H9 (cell line): ENCODE measurements at regions not wholly inside any gene's neighbourhood (a gene's known extent, or its start where the extent isn't known, plus 50 kb on each side); places are given as distances from the start of the nearest gene placed in this dataset.

Source experiments
- DNase-seq: peaks from one replicate; pipeline ENCODE4 v3.0.0-alpha.2; 2017
- H2AFZ ChIP-seq: one replicate; pipeline ENCODE4 v1.6.1; 2013; ENCODE audit warnings: mild to moderate bottlenecking, low read length, control low read depth, moderate library complexity
- H2AK5ac ChIP-seq: 2 replicates; pipeline ENCODE4 v1.6.1; 2013; ENCODE audit warnings: low read length, control low read depth, mixed read lengths; ENCODE audit not compliant: insufficient read length
- H2BK120ac ChIP-seq: one replicate; pipeline ENCODE4 v1.6.1; 2013; ENCODE audit warnings: low read depth, mild to moderate bottlenecking, low read length, control low read depth, inconsistent platforms; ENCODE audit not compliant: poor library complexity, severe bottlenecking
- H2BK12ac ChIP-seq: 2 replicates; pipeline ENCODE4 v1.6.1; 2013; ENCODE audit warnings: low read length, control low read depth, mixed read lengths, low read depth; ENCODE audit not compliant: insufficient read length
- H2BK15ac ChIP-seq: 2 replicates; pipeline ENCODE4 v1.6.1; 2013; ENCODE audit warnings: low read depth, low read length, control low read depth
- H2BK20ac ChIP-seq: one replicate; pipeline ENCODE4 v1.6.1; 2013; ENCODE audit warnings: low read depth, mild to moderate bottlenecking, low read length, control low read depth, inconsistent platforms; ENCODE audit not compliant: poor library complexity, severe bottlenecking
- H2BK5ac ChIP-seq: 2 replicates; pipeline ENCODE4 v1.6.1; 2013; ENCODE audit warnings: low read length, control low read depth, mixed read lengths; ENCODE audit not compliant: insufficient read length
- H3K14ac ChIP-seq: 2 replicates; pipeline ENCODE4 v1.6.1; 2013; ENCODE audit warnings: low read length, control low read depth; ENCODE audit not compliant: insufficient read depth
- H3K18ac ChIP-seq: 2 replicates; pipeline ENCODE4 v1.6.1; 2013; ENCODE audit warnings: low read depth, mild to moderate bottlenecking, mixed read lengths, low read length, control low read depth; ENCODE audit not compliant: insufficient read length
- H3K23ac ChIP-seq: 2 replicates; pipeline ENCODE4 v1.6.1; 2013; ENCODE audit warnings: low read length, control low read depth, mixed read lengths, low read depth; ENCODE audit not compliant: insufficient read length
- H3K23me2 ChIP-seq: 2 replicates; pipeline ENCODE4 v1.6.1; 2013; ENCODE audit warnings: low read depth, mild to moderate bottlenecking, mixed read lengths, low read length, control low read depth; ENCODE audit not compliant: insufficient read length, poor library complexity, severe bottlenecking
- H3K27ac ChIP-seq: 2 replicates; pipeline ENCODE4 v1.5.1; 2013; ENCODE audit warnings: low read length, control low read depth, mixed read lengths, low read depth; ENCODE audit not compliant: insufficient read length
- H3K27me3 ChIP-seq: 2 replicates; pipeline ENCODE4 v1.6.1; 2013; ENCODE audit warnings: low read length, control low read depth, inconsistent platforms; ENCODE audit not compliant: insufficient read depth
- H3K4ac ChIP-seq: 2 replicates; pipeline ENCODE4 v1.6.1; 2013; ENCODE audit warnings: low read depth, mild to moderate bottlenecking, control low read depth, inconsistent platforms, low read length, moderate library complexity
- H3K4me1 ChIP-seq: 2 replicates; pipeline ENCODE4 v1.6.1; 2013; ENCODE audit warnings: low read length, control low read depth, inconsistent platforms; ENCODE audit not compliant: insufficient read depth
- H3K4me2 ChIP-seq: 2 replicates; pipeline ENCODE4 v1.6.1; 2013; ENCODE audit warnings: low read length, control low read depth, mixed read lengths; ENCODE audit not compliant: insufficient read length, insufficient read depth
- H3K56ac ChIP-seq: 2 replicates; pipeline ENCODE4 v1.6.1; 2013; ENCODE audit warnings: low read depth, mild to moderate bottlenecking, mixed read lengths, low read length, control low read depth; ENCODE audit not compliant: insufficient read length
- H3K79me1 ChIP-seq: 2 replicates; pipeline ENCODE4 v1.6.1; 2013; ENCODE audit warnings: low read depth, mild to moderate bottlenecking, moderate library complexity, low read length, control low read depth, inconsistent platforms; ENCODE audit not compliant: insufficient read depth, poor library complexity, severe bottlenecking
- H3K79me2 ChIP-seq: 2 replicates; pipeline ENCODE4 v1.6.1; 2013; ENCODE audit warnings: low read length, control low read depth, inconsistent platforms; ENCODE audit not compliant: insufficient read depth
- H3K9ac ChIP-seq: 2 replicates; pipeline ENCODE4 v1.6.1; 2013; ENCODE audit warnings: low read length, control low read depth, mixed read lengths; ENCODE audit not compliant: insufficient read length; ENCODE audit errors: extremely low read depth
- H3K9me3 ChIP-seq: one replicate; pipeline ENCODE4 v1.6.1; 2013; ENCODE audit warnings: low read depth, low read length, inconsistent platforms; ENCODE audit not compliant: control insufficient read depth
- H3T11ph ChIP-seq: one replicate; pipeline ENCODE4 v1.6.1; 2013; ENCODE audit warnings: mild to moderate bottlenecking, low read length, control low read depth, inconsistent platforms
- H4K20me1 ChIP-seq: one replicate; pipeline ENCODE4 v1.6.1; 2013; ENCODE audit not compliant: control insufficient read depth, insufficient read length, insufficient read depth
- H4K5ac ChIP-seq: 2 replicates; pipeline ENCODE4 v1.6.1; 2013; ENCODE audit warnings: low read depth, mild to moderate bottlenecking, mixed read lengths, low read length, control low read depth; ENCODE audit not compliant: insufficient read length
- H4K8ac ChIP-seq: replicated peaks from 2 replicates; pipeline ENCODE4 v1.6.1; 2013; ENCODE audit warnings: low read length, control low read depth, mixed read lengths, low read depth; ENCODE audit not compliant: insufficient read length
- H4K91ac ChIP-seq: 2 replicates; pipeline ENCODE4 v1.6.1; 2013; ENCODE audit warnings: low read depth, mild to moderate bottlenecking, moderate library complexity, mixed read lengths, low read length, control low read depth; ENCODE audit not compliant: insufficient read length
- H3K27ac Mint-ChIP-seq, 3 experiments: 2 replicates in 2 of 3; 3 replicates in 1 of 3; pipeline ENCODE4 v1.8.0; 2020 to 2021; ENCODE audit warnings: mixed read lengths in 3 of 3, mild to moderate bottlenecking in 1 of 3, moderate library complexity in 1 of 3
- H3K27me3 Mint-ChIP-seq: 2 replicates; pipeline ENCODE4 v1.8.0; 2021; ENCODE audit warnings: low read depth, mild to moderate bottlenecking, moderate library complexity, mixed read lengths
- H3K36me3 Mint-ChIP-seq, 3 experiments: 2 replicates in 2 of 3; 3 replicates in 1 of 3; pipeline ENCODE4 v1.8.0; 2020 to 2021; ENCODE audit warnings: low read depth in 3 of 3, mixed read lengths in 3 of 3; ENCODE audit not compliant: insufficient read depth in 1 of 3
- H3K4me1 Mint-ChIP-seq, 2 experiments: 2 replicates each; pipeline ENCODE4 v1.8.0; 2020; ENCODE audit warnings: mixed read lengths in 2 of 2
- H3K4me3 Mint-ChIP-seq, 2 experiments: 2 replicates in 1 of 2; 3 replicates in 1 of 2; pipeline ENCODE4 v1.8.0; 2020 to 2021; ENCODE audit warnings: mild to moderate bottlenecking in 2 of 2, mixed read lengths in 2 of 2, moderate library complexity in 1 of 2
- H3K9me3 Mint-ChIP-seq, 2 experiments: 2 replicates in 1 of 2; 3 replicates in 1 of 2; pipeline ENCODE4 v1.8.0; 2020; ENCODE audit warnings: mild to moderate bottlenecking in 2 of 2, mixed read lengths in 2 of 2, moderate library complexity in 1 of 2
- CTCF ChIP-seq: fragments of 200-600 bp; sonication (generic); conservative IDR thresholded peaks from 3 replicates; pipeline ENCODE4 v1.8.0; 2021; ENCODE audit warnings: antibody characterized with exemption, mild to moderate bottlenecking
- WGBS: extraction: QIAGEN DNeasy Blood & Tissue Kit; methylation state at CpG from one replicate; pipeline ENCODE4 v1.1.7; 2013; ENCODE audit warnings: missing lambda C conversion rate, low lambda C conversion rate, mixed read lengths; ENCODE audit not compliant: insufficient read length; ENCODE audit errors: extremely low coverage; 5-methylcytosine and 5-hydroxymethylcytosine counted together

DNA sequence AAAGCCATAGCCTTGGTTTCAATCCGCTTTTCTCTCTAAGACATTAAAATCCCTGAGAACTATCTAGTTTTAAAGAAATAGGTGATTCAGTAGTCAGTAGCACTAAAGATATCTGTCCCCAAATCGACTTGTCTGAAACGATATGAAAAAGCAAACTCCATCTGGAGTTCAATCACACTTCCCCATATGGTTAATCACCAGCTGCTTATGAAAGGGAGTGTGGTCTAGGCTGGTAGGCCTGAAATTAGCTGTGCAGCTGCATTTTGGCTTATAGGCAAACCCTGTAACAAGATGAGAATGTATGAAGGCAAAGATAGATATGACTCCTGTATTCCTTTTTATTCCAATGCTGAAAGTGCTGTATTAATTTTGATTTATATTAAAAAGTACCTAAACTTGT is 65.9 kb downstream of the DMRTA1 start:
- no peak overlapping the region for H3K4me2 ChIP-seq
- H4K20me1 ChIP-seq, result no peaks in the 10 kb centered on the region
- H3K9ac ChIP-seq, result no peak overlapping the region
- H3K79me1 ChIP-seq, result no peaks in the 10 kb centered on the region
- H4K5ac ChIP-seq, result no peak overlapping the region
- DNase-seq, result no peak
- WGBS, result no CpG with 5 or more reads among the region's 3 CpGs
- no peak overlapping the region for H4K8ac ChIP-seq
- H3K23ac ChIP-seq, result no peak overlapping the region
- H4K91ac ChIP-seq, result no peak overlapping the region
- H3K27me3 Mint-ChIP-seq, result no peaks in the 10 kb centered on the region
- H3K56ac ChIP-seq, result no peak overlapping the region
- no peak overlapping the region for H2BK5ac ChIP-seq
- no peak overlapping the region for H3K27ac Mint-ChIP-seq
- H3K4me3 Mint-ChIP-seq, result no peak overlapping the region
- H2BK12ac ChIP-seq, result no peak overlapping the region
- no peak overlapping the region for H3K27ac ChIP-seq
- H3K4me1 ChIP-seq, result no peaks in the 10 kb centered on the region
- no peak overlapping the region for H3K18ac ChIP-seq
- no peak overlapping the region for H2BK15ac ChIP-seq
- no peak overlapping the region for H2AFZ ChIP-seq
- no peaks in the 10 kb centered on the region for H3K4me1 Mint-ChIP-seq
- no peak overlapping the region for H2BK20ac ChIP-seq
- no peaks in the 10 kb centered on the region for H3K23me2 ChIP-seq
- no peak overlapping the region for H3T11ph ChIP-seq
- no peaks in the 10 kb centered on the region for H3K79me2 ChIP-seq
- no peak for TF ChIP-seq CTCF
- no peak overlapping the region for H2AK5ac ChIP-seq
- H3K9me3 Mint-ChIP-seq, result peaks cover 23 to 24% of the 10 kb centered on the region in 2 experiments
- H3K4ac ChIP-seq, result no peak overlapping the region
- H3K27me3 ChIP-seq, result no peaks in the 10 kb centered on the region
- H2BK120ac ChIP-seq, result no peak overlapping the region
- peaks cover 8 to 25% (median 13%) of the 10 kb centered on the region in 3 experiments for H3K36me3 Mint-ChIP-seq
- no peak overlapping the region for H3K14ac ChIP-seq
- H3K9me3 ChIP-seq, result peaks cover 11% of the 10 kb centered on the region
